ENCODE measurements at regions not wholly inside any gene's neighbourhood (a gene's known extent, or its start where the extent isn't known, plus 50 kb on each side); places are given as distances from the start of the nearest gene placed in this dataset.

DNA sequence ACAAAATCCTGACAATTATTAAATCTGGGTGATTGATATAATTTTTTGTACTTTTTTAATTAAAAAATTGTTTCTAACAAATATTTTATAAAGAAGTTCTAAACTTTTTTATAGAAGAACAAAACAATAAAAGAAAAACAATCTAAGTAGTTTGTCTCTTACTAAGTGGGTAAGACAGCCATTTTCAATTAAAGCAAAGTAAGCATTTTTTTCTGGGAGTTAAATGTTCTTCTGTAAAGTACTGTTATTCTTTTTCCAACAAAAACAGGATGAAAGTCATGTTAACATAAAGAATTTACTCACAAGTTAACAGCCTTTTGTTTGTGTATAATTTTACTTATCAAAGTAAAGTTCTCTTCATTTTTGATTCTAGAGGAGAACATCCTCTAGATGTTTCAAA, 1029.9 kb downstream of the JRKL start:
- TF ChIP-seq RAD21 (IDR thresholded peaks at IDR 0.05; ENCODE audit: low read length) (no peak), POLR2A (IDR thresholded peaks at IDR 0.05; ENCODE audit: low read depth, low read length) (no peak), FOS (IDR thresholded peaks at IDR 0.05; ENCODE audit: low read depth, low read length) (no peak), USF2 (IDR thresholded peaks at IDR 0.05; ENCODE audit: low read depth, low read length) (no peak), BHLHE40 (IDR thresholded peaks at IDR 0.05; ENCODE audit: low read depth, low read length) (no peak), MAZ (IDR thresholded peaks at IDR 0.05; ENCODE audit: borderline replicate concordance, low read depth, low read length) (no peak), CHD1 (IDR thresholded peaks at IDR 0.05; ENCODE audit: low read depth, low read length) (no peak), NFE2L2 (IDR thresholded peaks at IDR 0.05; ENCODE audit: low read depth, low read length) (no peak), SMC3 (IDR thresholded peaks at IDR 0.05; ENCODE audit: low read depth, low read length) (no peak)
- TF ChIP-seq, protein P1, sequence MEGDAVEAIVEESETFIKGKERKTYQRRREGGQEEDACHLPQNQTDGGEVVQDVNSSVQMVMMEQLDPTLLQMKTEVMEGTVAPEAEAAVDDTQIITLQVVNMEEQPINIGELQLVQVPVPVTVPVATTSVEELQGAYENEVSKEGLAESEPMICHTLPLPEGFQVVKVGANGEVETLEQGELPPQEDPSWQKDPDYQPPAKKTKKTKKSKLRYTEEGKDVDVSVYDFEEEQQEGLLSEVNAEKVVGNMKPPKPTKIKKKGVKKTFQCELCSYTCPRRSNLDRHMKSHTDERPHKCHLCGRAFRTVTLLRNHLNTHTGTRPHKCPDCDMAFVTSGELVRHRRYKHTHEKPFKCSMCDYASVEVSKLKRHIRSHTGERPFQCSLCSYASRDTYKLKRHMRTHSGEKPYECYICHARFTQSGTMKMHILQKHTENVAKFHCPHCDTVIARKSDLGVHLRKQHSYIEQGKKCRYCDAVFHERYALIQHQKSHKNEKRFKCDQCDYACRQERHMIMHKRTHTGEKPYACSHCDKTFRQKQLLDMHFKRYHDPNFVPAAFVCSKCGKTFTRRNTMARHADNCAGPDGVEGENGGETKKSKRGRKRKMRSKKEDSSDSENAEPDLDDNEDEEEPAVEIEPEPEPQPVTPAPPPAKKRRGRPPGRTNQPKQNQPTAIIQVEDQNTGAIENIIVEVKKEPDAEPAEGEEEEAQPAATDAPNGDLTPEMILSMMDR (conservative IDR thresholded peaks at IDR 0.05; ENCODE audit: low read depth, low read length), result no peak

All from IMR-90 (cell line).